ENCODE measurements at regions not wholly inside any gene's neighbourhood (a gene's known extent, or its start where the extent isn't known, plus 50 kb on each side); places are given as distances from the start of the nearest gene placed in this dataset.

DNA sequence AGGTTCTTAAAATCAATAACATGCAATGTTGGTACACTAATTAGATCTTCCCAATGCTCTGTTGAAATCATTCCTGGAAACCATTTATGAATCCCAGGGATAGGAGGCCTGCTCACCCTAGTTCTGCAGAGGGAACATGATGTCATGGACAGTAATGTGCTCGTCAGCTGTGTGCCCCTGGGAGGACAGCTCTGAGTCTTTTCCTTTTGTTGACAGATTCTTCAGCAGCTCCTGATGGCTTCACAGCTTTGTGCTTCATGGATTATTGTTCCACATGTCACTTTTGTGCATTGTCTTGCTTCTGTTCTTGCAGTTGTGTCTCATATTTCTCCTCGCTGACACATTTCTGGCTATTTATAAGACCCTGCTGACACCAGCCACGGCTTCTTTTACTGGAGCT, 367.5 kb downstream of the CCSER2 start:
- no peak overlapping the region for H3K9ac ChIP-seq
- no peaks in the 10 kb centered on the region for H3K4me1 ChIP-seq (ENCODE audit: low read depth, poor library complexity, severe bottlenecking)
- no peaks in the 10 kb centered on the region for H4K20me1 ChIP-seq (ENCODE audit: insufficient read depth)
- H3K27me3 ChIP-seq (ENCODE audit: insufficient read depth, low read depth) = no peaks in the 10 kb centered on the region
- H3K36me3 ChIP-seq (ENCODE audit: insufficient read depth) = no peaks in the 10 kb centered on the region
- H3K79me2 ChIP-seq (ENCODE audit: insufficient read depth, low read depth) = no peaks in the 10 kb centered on the region
- no peak overlapping the region for H3K4me2 ChIP-seq
- H2AFZ ChIP-seq (ENCODE audit: low read depth) = no peak overlapping the region
- no peak overlapping the region for H3K4me3 ChIP-seq (IDR thresholded peaks at IDR 0.05; ENCODE audit: insufficient read depth, low read depth, low read length)
- no peak for TF ChIP-seq CTCF (conservative IDR thresholded peaks at IDR 0.05; ENCODE audit: low read depth, low read length)
- no peak overlapping the region for H3K27ac ChIP-seq

GRCh38 chr10:84696610-84697009, 368.2 kb downstream of the CCSER2 start:
- no peaks in the 10 kb centered on the region for H4K20me1 ChIP-seq (ENCODE audit: insufficient read depth)
- H3K4me1 ChIP-seq (ENCODE audit: low read depth, poor library complexity, severe bottlenecking) = no peaks in the 10 kb centered on the region
- H3K36me3 ChIP-seq (ENCODE audit: insufficient read depth) = no peaks in the 10 kb centered on the region
- no peaks in the 10 kb centered on the region for H3K79me2 ChIP-seq (ENCODE audit: insufficient read depth, low read depth)
- H3K4me2 ChIP-seq = no peak overlapping the region
- no peak overlapping the region for H3K27ac ChIP-seq
- no peak for TF ChIP-seq CTCF (conservative IDR thresholded peaks at IDR 0.05; ENCODE audit: low read depth, low read length)
- H3K27me3 ChIP-seq (ENCODE audit: insufficient read depth, low read depth) = no peaks in the 10 kb centered on the region
- no peak overlapping the region for H2AFZ ChIP-seq (ENCODE audit: low read depth)
- H3K4me3 ChIP-seq (IDR thresholded peaks at IDR 0.05; ENCODE audit: insufficient read depth, low read depth, low read length) = no peak overlapping the region
- H3K9ac ChIP-seq = no peak overlapping the region

GRCh38 chr10:84698989-84699388, 370.6 kb downstream of the CCSER2 start:
- Histone ChIP-seq H3K4me3 (IDR thresholded peaks at IDR 0.05; ENCODE audit: insufficient read depth, low read depth, low read length) (no peak overlapping the region), H3K4me2 (no peak overlapping the region), H3K27ac (no peak overlapping the region), H3K4me1 (ENCODE audit: low read depth, poor library complexity, severe bottlenecking) (no peaks in the 10 kb centered on the region), H3K9ac (no peak overlapping the region), H4K20me1 (ENCODE audit: insufficient read depth) (no peaks in the 10 kb centered on the region), H3K36me3 (ENCODE audit: insufficient read depth) (no peaks in the 10 kb centered on the region), H3K27me3 (ENCODE audit: insufficient read depth, low read depth) (no peaks in the 10 kb centered on the region), H3K79me2 (ENCODE audit: insufficient read depth, low read depth) (no peaks in the 10 kb centered on the region), H2AFZ (ENCODE audit: low read depth) (no peak overlapping the region)
- TF ChIP-seq CTCF (conservative IDR thresholded peaks at IDR 0.05; ENCODE audit: low read depth, low read length) = no peak

- TF ChIP-seq CTCF (conservative IDR thresholded peaks at IDR 0.05; ENCODE audit: low read depth, low read length) = no peak
- Histone ChIP-seq H3K9ac (no peak overlapping the region), H3K4me3 (IDR thresholded peaks at IDR 0.05; ENCODE audit: insufficient read depth, low read depth, low read length) (no peak overlapping the region), H3K4me2 (no peak overlapping the region), H3K27me3 (ENCODE audit: insufficient read depth, low read depth) (no peaks in the 10 kb centered on the region), H3K36me3 (ENCODE audit: insufficient read depth) (no peaks in the 10 kb centered on the region), H3K27ac (no peak overlapping the region), H3K4me1 (ENCODE audit: low read depth, poor library complexity, severe bottlenecking) (no peaks in the 10 kb centered on the region), H4K20me1 (ENCODE audit: insufficient read depth) (no peaks in the 10 kb centered on the region), H2AFZ (ENCODE audit: low read depth) (no peak overlapping the region), H3K79me2 (ENCODE audit: insufficient read depth, low read depth) (no peaks in the 10 kb centered on the region)
Measured at GRCh38 chr10:84700668-84701369, 372.4 kb downstream of the CCSER2 start.

All from KMS-11 (cell line).